ENCODE measurements at regions not wholly inside any gene's neighbourhood (a gene's known extent, or its start where the extent isn't known, plus 50 kb on each side); places are given as distances from the start of the nearest gene placed in this dataset.

DNA sequence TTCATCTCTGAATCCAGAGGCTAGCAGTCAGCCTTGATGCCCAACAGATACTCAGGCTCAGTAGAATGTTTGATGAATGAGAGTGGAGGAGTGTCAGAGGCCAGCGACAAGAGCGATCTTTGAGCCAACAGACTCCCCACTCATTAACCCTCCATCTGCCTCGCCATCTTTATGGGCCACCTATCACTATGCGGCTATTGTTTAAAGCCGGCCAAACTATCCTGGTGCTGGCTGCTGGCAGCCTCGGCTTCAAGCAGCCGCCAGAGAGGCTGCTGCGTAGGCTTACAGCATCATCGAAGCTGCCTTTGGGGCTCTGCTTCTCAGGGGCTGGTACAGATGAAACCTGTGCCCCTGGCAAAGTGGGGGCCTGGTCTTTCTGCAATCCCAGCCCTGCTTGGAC, 525.6 kb downstream of the INSC start:
- Histone ChIP-seq H3K27ac (no peak overlapping the region), H3K4me3 (no peak overlapping the region)

DNA sequence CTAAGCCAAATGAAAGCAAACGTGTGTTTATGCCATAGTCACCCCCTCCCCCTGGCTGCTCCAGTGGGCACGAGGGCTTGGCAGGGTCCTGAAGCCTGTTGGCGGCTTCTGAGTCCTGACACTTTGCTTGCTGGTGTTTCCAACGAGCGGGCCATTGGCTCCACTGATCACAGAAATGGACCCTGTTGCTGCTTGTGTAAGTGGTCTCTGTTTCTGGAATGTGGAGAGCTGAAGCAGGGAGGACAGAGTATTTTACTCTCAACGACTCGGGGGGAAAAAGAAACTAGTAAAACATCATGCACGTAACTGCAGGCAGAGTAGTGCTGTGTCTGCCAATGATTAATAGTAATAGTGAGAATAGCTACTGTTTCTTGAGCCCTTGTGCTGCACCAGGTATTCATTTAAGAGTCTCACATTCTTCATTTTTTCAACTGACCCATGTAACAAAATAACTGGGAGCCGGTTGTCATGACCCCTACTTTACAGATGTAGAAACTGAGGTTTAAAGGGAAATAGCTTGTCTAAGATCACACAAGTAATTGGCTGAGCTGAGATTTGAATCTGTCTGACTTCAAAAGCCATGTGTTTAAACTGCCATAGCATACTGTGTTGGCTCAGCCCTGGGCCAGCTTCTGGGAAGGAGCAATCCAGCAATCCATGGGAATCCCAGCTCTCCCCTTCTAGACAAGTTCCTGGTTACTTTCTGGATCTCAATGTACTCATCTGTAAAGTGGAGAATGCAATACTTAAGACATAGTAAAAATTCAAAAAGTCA, 526.7 kb downstream of the INSC start:
- Histone ChIP-seq H3K4me3 (no peak overlapping the region), H3K27ac (no peak overlapping the region)

DNA sequence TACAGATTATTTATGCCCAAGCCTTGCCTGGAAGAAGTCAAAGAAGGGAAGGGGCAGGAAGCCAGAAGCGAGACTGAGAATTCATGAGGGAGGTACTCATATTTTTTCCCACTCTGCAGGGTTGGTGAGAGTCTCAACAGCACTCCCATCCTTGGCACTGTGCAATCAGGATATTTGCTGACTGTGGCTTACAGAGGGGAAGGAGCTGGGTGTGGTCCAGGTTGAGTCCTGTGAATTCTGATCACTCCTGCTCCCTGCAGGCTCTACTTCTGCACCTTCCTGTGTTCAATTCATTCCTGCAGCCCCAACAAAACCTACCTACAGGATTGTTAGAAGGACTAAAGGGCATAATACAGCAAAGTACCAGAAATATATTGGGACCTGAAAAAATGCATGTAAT, 530.5 kb downstream of the INSC start:
- H3K27ac ChIP-seq, result no peak overlapping the region
- no peak overlapping the region for H3K4me3 ChIP-seq

- Histone ChIP-seq H3K4me3 (no peak overlapping the region), H3K27ac (peak overlapping the region in 2 of 21 experiments; percentile 58 to 63)
Observed at GRCh38 chr11:15649371-15650104, 534.8 kb downstream of the INSC start.

- H3K4me3 ChIP-seq, result peak overlapping the region in 4 of 7 experiments; percentile 19 to 35 (median 26)
- peak overlapping the region in 8 of 21 experiments; percentile 20 to 71 (median 56) for H3K27ac ChIP-seq
Observed at GRCh38 chr11:15650105-15650938, 535.6 kb downstream of the INSC start.

DNA sequence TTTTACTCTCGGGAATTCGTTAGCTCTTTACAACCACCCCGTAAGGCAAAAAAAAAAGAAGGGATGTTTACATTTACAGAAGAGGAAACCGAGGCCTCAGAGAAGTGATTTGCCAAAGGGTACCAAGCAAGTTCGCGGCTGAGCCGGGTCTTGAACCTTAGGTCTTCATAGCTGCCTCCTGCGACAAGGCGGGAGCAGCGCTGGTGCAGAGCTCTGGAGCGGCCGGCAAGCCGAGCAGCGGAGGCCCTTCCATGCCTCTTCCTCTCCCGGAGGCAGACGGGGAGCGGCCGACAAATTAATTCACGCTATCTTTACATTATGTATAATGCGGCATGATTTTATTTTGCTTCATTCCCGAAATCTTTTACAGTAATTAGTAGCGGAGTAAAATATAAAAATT, 536.3 kb downstream of the INSC start:
- H3K4me3 ChIP-seq, result no peak overlapping the region

DNA sequence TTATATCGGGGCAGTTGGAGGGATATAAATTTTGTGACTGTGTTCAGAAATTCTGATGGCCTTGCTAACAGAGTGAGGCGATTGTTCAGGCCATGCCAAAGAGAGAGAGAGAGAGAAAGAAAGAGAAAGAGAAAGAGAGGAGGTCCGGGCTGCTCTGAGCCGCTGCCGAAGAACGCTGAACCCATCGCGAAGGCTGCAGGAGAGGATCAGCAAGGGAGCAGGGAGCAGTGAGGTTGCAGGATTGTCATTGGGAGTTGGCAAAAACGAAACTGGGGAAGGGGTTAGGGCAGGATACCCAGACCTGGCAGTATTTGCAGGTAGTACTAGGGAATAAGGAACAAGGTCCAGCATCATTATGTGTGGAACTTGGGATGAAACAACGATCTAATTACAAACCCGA, 537.1 kb downstream of the INSC start:
- Histone ChIP-seq H3K27ac (no peak overlapping the region), H3K4me3 (no peak overlapping the region)

More for the DNA sequence above, 536.3 kb downstream of the INSC start:
- H3K27ac ChIP-seq, result no peak overlapping the region

- Histone ChIP-seq H3K4me3 (no peak overlapping the region), H3K27ac (no peak overlapping the region)
Observed at GRCh38 chr11:15653191-15653710, 538.5 kb downstream of the INSC start.

DNA sequence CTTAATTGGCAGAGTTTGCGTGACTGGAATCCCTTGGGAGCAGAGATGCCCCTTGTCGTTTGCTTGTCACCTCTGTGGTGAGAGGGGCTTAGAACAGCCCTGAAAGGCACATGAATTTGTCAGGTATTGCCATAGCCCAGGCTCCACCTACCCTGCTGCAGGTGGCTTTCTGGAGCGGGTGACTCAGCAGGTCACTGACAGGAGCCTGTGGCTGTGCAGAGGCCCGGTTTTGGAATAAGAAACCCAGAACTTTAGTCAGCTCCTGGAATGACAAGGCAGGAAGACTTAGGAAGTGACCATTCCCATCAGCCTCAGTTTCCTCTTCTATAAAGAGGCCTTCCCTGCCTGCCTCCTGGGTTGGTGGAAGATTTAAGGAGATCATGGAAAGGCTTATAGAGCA, 539.7 kb downstream of the INSC start:
- H3K27ac ChIP-seq, result no peak overlapping the region
- H3K4me3 ChIP-seq, result no peak overlapping the region

GRCh38 chr11:15655552-15655951, 540.8 kb downstream of the INSC start:
- Histone ChIP-seq H3K27ac (no peak overlapping the region), H3K4me3 (no peak overlapping the region)

DNA sequence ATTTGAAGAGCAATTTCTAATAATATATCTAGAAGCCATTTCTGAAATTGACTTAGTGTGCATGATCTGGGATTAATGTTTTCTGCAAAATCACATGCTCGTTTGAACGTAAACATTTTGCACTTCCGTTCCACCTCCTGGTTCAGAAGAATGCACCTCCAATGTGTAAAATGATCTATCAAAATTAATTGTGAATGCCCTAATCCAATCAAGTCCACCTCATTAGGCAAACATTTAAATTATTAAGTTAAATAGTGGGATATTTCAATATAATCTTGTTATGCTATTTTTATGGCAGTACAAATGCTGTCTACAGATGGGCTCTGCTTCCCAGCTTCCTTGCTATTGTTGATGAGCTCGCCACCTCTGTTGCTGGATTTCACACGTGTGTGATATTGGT, 542.5 kb downstream of the INSC start:
- H3K4me3 ChIP-seq, result no peak overlapping the region
- H3K27ac ChIP-seq, result no peak overlapping the region

GRCh38 chr11:15660496-15660895, 545.8 kb downstream of the INSC start:
- H3K27ac ChIP-seq, result no peak overlapping the region
- H3K4me3 ChIP-seq, result no peak overlapping the region

DNA sequence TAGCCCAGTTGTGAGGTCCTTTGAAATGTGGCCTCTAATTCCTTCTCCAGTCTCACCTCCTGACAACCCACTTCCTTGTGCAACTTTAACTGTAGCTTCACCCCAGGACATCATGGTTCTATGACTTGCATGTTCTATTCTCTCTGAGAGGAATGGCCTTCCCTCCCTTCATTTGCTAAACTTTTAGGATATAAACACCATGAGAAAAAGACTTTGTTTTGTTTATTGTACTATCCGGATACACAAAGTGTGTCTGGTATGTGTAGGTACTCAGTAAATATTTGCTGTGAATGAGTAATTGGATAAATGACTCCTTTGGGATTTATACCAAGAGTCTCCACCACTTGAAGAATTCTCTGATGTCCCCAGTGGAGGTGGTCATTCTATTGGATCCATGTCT, 547.6 kb downstream of the INSC start:
- H3K4me3 ChIP-seq, result no peak overlapping the region
- H3K27ac ChIP-seq, result no peak overlapping the region

DNA sequence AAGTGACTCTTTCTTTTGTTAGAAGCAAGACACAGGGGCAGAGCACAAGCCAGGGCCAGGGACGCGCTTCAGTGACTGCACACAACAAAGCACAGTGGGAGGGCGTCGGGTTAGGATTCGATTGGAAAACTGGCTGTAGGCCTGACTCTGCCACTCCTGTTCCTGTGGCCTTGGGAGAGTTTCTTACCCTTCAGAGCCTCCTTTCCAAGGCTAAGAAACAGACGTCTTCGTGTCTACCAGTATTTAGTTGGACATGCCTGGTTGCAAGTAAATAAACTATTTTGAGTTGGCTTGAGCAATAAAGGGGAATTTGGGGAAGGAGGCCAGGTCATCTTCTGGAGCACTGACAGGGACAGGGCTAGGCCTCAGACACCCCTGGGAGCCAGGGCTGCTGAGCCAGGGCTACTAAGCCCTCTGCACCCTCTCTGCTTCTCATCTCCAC, 549.1 kb downstream of the INSC start:
- no peak overlapping the region for H3K27ac ChIP-seq
- no peak overlapping the region for H3K4me3 ChIP-seq

GRCh38 chr11:15665368-15665871, 550.7 kb downstream of the INSC start:
- Histone ChIP-seq H3K4me3 (no peak overlapping the region), H3K27ac (no peak overlapping the region)

- H3K27ac ChIP-seq, result no peak overlapping the region
- no peak overlapping the region for H3K4me3 ChIP-seq
Observed at GRCh38 chr11:15667127-15667725, 552.5 kb downstream of the INSC start.

DNA sequence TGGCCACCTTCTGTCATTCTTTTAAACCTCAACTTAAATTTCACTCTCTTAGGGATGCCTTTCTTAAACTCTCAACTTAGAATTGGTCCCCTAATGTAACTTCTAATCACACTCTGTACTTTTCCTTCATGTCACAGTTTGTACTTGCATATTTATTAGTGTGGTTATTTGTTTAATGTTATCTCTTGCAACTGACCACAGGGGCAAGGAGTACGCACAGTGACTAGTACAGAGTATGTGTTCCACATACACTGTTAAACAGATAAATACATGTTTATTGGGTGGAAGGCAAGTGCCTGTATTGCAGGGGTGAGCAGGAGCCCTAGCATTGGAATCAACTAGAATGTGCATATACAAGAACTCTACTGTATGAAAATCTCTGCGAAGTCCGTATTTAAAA, 554.0 kb downstream of the INSC start:
- Histone ChIP-seq H3K27ac (no peak overlapping the region), H3K4me3 (no peak overlapping the region)

DNA sequence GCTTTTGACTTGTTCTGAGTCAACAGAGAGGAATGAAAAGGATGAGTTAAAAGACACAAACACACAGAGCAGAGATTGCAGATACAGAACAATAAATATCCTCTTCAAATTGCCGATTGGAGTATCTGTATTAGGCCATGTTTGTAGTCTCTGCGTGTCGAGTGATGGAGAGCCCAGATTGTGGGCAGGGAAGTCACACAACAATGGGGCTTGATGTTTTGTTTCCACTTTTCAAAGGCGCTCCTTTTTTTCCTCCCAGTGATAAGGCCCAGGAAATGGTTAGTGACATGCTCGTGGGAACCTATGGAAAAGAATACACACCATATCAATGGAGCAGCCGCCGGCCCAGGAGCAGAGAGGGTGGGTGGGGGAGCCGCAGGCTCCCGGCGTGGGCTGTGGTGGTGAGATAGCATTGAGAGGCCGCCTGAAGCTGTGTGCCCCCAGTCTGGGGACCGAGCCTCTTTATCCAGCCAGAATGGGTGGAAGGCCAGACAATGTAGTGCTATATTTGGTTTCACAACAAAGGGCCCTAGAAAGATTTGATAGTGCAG, 555.9 kb downstream of the INSC start:
- no peak overlapping the region for H3K4me3 ChIP-seq

GRCh38 chr11:15671216-15671615, 556.5 kb downstream of the INSC start:
- H3K4me3 ChIP-seq, result no peak overlapping the region

More for the DNA sequence above, 555.9 kb downstream of the INSC start:
- no peak overlapping the region for H3K27ac ChIP-seq

More at GRCh38 chr11:15671216-15671615, 556.5 kb downstream of the INSC start:
- H3K27ac ChIP-seq, result no peak overlapping the region

Measured in skin epidermis (tissue), 12 donors.